ENCODE measurements at regions not wholly inside any gene's neighbourhood (a gene's known extent, or its start where the extent isn't known, plus 50 kb on each side); places are given as distances from the start of the nearest gene placed in this dataset.

DNA sequence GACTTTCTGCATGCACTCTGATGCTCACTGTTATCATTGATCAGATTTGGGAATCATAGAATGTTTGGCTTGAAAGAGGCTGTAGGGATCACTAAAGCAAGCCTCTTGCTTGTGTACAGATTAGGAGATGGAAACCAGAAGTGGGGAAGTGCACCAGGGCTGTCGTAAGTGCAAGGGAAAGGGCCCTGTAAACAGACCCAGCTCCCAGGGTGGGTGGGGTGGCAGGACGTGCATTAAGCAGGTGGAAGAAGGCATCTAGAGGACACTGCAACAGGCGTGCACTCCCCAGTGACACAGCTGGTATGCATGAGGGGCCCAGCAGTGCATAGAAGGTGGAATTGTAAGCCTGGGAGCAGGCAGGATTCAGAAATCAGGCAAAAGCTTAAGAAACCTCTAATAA, 58.0 kb upstream of the SLC7A14 start:
- no peak for DNase-seq

DNA sequence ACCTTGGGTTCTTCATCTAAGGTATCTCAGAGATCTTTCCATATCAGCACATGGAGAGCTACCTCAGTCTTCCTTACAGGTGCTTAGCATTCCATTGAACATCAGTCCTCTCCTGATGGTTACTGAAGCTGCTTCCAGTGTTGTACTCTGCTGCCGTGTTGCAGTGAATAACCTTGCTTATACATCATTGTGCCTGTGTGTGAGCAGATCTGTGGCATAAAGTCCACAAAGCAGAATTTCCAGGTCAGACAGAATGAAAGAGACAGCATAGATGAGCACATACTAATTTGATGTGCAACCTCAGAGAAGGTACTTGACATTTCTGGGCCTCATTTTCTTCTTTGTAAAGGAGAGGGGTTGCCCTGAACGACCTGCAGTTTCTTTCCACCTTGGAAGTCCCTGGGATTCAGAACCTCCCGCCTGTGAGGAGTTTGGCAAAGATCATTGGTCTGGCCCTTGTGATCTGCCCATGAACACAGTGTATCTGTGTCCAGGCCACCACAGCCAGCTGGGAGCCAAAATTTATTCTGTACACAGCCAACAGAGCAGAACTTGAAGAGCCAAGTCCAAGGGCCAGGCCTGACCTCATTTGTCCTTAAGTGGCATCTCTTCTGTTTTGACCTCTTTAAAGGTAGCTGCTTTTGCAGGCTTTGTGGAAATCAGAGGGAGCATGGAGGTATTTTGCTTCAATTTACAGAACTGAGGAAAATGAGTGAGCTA, 57.2 kb upstream of the SLC7A14 start:
- no peak for DNase-seq

DNA sequence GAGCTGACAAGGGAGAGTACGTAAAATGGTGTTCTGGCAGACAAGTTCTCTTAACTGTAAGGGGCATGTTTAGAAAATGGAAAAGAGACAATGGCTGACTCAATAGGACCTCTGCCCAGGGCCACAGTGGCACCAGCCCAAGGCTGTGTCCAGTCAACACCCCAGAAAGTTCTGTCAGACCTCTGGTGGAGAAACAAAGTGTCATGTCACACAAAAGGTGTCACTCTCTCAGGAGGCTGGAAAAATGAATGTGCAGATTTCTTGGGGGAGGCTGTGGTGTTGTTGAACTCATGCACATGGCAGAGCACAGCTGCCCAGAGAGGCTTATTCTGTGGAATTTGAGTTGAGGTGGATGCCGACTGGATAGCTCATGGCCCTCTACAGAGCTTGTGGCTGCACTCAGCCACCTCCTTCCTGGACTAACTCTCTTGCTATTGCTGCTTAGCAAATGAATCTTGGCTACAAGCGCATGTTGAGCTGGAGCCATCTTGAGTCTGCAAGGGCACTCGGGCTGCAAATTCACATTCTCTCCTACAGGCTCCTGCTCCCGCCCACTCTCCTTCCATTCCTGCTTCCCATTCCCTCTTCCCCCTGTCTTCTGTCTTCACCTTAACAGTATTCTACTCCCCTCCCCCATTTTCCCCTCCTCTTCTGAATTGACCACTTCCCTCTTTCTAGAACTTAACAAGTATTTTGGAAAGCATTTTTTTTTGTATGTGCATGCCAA, 55.8 kb upstream of the SLC7A14 start:
- peak in 1 of 2 experiments; percentile 74 for DNase-seq

DNA sequence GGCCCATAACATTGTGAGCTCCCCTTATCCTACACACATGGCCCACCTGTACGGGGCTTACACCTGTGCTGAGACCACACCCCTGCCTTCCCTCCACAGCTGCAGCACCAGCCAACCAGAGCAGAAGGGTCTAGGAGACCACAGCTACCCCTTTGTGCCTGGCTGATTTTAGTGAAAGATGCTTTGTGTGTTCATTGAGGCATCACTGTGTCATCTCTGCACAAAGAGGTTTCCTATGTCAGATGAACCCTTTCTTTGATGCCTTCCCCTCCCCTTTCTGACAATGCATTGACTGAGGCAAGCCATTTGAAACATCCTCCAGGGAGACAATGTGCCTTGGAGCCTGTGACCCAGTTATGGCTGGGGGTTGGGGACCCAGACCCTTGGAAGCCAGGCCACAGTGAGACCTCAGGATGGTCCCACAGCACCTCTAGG, 54.9 kb upstream of the SLC7A14 start:
- no peak for DNase-seq

DNA sequence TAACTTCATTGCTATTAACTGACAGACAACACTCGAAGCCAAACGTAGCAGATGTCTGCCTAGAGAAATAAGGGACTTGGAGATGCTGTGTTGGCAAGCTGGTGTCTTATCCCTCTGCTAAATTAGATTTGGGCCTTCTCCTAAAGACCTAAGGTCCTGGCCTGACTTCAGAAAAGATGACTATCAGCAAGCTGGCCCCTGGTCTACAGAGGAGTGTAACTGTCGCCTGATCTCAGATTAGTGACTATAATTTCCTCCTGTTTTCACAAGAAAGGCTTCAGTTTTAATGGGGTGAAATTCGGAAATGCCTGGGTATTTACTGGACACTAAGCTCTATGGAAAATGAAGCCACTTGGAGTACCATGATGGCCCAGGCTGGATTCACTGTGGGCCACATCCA, 53.1 kb upstream of the SLC7A14 start:
- peak; percentile 57 to 87 for DNase-seq

DNA sequence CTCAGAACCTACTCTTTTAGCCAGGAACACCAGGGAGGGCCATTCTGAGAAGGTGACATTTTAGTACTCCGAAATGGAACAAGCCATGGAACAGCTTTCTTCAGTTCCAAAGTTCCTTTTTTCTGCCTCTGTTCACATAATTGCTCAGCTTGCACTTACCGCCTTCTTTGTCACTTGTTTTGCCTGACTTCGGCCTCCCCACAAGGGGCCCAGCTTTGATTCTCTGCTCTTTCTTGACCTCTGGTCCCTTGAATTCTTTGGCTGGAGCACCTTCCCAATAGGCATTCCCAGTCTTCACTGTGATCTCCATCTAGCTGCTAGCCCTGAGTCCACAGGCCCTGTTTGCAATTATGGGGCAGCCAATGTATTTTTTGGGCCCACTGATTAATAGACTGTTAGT, 51.4 kb upstream of the SLC7A14 start:
- DNase-seq = no peak

DNA sequence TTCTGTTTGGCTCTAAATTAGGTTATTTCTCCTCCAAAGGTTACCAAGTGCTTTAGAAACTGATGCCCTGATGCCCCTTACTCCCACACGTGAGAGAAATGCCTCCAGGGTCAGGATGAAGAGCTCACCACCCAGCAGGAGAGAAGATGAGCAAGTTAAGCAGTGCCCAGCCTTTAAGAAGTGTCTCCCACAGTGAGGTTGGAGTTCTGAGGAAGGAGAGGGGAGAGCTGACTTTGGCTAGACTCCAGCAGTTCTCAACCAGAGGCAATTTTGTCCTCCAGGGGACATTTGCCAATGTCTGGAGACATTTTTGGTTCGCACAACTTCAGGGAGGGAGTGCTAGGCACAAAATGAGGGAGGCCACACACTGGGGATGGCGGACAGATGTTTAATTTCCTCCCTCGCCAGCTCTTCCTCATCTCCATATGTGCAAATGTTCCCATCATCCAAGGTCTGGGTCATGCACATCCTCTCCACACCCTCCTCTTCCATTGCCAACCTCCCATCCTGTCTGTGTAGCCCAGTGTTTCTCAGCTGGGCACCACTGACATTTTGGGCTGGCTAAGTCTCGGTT, 50.6 kb upstream of the SLC7A14 start:
- peak in 1 of 2 experiments; percentile 75 for DNase-seq

All from NCI-H446 (cell line).